ENCODE measurements at regions not wholly inside any gene's neighbourhood (a gene's known extent, or its start where the extent isn't known, plus 50 kb on each side); places are given as distances from the start of the nearest gene placed in this dataset.

DNA sequence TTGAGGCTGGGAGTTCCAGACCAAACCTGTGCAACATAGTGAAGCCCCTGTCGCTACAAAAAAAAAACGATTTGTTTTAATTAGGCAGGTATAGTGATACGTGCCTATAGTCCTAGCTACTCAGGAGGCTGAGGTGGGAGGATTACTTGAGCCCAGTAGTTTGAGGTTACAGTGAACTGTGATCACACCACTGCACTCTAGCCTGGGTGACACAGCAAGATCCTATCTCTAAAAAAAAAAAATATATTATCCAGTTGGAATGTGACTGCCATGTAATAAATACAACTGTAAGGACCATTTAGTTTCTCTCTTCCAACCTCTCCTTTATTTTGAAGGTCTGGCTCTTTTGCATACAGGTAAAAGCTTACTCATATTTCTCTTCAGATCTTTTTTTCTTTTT is 571.5 kb downstream of the UTRN start:
- DNase-seq, result no peak

DNA sequence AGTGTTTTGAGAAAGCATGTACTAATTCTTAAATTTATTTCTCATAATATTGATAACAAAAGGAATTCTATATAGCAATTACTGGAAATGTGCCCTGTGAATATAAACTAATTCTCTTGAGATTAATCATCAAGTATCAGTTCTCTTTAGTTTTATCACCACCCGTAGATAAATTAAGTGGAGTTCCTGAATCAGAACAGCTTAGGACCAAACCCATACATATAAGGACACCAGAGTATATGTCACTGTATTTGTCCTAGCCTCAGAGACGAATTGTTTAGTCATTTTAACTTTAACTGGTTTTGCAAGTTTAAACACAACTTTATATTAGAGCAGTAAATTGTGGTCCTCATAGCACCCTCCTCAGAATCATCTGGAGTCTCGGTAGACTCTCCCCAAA is 572.0 kb downstream of the UTRN start:
- DNase-seq, result no peak

DNA sequence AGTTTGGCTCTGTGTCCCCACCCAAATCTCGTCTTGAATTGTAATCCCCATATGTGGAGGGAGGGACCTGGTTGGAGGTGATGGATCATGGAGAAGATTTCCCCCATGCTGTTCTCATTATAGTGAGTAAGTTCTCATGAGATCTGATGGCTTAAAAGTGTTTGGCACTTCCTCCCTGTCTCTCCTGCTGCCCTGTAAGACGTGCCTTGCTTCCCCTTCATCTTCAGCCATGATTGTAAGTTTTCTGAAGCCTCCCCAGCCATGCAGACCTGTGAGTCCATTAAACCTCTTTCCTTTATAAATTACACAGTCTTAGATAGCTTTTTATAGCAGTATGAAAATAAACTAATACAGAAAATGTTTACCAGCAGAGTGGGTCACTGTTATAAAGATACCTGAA is 577.6 kb downstream of the UTRN start:
- no peak for DNase-seq

DNA sequence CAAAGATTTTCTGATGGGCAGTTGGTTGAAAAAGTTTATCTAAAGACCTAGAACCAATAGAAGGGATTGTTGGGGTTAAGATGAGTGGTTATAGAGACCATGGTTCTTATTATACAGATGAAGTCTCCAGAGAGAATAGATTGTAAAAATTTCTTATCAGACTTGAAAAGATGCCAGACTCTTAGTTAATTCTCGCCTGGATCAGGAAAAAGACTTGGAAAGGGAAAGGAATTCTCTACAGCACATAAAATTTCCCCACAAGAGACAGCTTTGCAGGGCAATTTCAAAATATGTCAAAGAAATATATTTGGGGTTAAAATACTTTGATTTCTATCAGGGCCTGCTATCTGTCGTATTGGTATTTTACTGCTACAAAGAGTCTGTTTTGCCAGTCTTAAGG is 582.6 kb downstream of the UTRN start:
- no peak for DNase-seq

DNA sequence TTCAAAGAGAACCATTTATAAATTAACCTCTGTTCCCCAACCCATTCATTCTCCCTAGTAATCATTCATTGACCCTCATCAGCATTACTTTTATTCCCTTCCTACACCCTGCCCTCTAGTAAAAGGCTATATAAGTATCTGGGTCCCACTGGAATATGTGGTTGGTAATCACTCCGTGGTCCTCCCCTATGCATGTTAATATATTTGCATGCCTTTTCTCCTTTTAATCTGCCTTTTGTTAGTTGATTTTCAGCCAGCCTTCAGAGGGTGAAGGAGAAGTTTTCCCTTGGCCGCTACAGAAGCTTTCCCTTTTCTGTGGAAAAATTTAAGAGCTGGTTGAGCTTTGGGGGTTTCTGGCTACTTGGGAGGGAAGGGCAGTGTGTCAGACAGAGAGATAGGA is 585.6 kb downstream of the UTRN start:
- no peak for DNase-seq

DNA sequence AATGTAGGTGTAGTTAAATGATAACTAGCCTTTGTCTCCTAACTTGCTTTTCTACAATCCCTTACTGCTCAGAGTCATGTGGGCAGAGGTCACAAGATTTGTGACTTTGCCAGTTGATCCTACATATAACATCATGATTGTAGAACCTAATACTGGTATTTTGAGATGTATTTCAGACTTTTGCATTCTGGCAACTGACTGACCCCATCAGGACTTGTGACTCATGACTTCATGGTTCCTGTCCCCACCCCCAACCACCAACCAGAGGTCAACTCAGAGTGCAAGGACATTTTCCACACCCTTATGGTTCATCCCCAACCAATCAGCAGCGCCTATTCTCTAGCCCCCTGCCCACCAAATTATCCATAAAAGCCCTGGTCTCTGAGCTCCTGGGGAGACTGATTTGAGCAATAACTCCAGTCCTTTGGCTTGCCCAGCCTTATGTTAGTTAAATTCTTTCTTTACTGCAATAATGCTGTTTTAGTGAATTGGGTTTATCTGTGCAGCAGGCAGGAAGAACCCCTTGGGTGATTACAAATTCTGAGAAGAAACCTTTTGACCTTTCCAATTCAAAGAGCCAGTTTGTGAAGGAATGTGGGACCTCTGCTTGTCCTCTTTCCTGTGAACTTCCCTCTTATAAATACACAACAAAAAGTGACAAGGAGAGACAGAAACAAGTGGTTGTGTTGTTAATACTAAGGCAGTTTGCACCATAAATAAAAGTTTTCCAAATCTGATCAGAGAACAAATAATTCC is 588.7 kb downstream of the UTRN start:
- no peak for DNase-seq

DNA sequence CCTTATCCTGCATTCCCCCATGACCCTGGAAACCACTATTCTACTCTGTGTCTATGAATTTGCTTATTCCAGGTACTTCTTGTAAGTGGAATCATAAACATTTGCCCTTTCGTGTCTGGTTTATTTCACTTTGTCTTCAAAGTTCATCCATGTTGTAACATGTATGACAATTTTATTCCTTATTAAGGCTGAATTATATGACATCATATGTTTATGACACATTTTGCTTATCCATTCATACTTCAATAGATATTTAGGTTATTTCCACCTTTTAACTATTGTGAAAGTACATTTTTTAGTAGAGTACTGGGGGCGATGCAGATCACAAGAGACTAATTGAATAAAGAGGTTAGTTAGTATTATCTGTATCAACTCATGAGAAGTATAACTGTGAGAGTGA is 591.6 kb downstream of the UTRN start:
- no peak for DNase-seq

DNA sequence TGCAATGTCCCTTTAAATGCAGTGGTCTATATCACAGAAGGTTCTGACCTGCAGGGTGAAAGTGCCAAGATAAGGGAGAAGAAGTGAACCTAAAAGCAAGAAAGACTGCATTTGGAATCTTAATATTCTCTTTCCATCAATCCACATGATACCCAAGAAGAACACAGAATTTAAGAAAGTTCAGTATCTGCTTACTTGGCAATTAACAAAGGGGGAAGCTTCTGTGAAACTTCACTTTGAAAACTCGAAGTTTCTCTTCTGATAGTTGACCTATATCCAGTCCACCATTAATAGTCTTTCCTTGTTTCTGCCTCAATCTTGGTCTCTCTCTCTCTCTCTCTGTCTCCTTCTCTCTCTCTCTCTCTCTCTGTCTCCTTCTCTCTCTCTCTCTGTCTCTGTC is 592.0 kb downstream of the UTRN start:
- DNase-seq, result no peak

DNA sequence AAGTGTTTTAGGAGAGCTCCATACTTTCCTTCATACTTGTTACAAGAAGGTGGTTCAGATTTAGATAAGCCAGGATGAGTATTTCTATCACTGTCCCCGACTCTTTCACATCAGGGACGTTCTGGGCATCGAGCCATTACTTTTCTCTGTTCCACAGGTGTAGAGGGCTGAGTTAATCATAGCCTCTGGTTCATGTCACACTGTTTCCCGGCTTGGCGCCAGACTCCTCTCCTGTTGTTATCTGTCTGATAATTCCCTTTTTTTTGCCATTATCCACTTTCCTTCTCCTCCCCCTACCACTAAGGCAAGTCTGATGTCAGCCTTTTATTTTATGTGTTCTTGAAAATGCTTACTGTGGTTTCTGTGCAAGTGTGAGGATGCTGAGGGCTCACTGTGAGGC is 593.4 kb downstream of the UTRN start:
- no peak for DNase-seq

DNA sequence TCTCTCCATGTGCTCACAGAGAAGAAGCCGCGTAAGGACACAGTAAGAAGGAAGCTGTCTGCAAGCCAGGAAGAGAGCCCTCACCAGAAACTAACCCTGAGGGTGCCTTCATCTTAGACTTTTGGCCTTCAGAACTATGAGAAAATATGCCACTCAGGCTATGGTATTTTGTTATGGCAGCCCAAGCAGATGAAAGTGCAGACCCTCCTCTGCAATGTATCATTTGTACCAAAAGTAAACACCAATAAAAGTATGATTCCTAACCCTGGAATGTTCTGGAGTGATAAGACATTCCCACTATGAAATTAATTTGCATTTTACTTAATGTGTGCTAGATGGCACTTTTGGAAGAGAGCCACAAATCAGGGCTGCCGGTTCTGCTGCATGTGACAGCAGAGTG is 594.3 kb downstream of the UTRN start:
- no peak for DNase-seq

DNA sequence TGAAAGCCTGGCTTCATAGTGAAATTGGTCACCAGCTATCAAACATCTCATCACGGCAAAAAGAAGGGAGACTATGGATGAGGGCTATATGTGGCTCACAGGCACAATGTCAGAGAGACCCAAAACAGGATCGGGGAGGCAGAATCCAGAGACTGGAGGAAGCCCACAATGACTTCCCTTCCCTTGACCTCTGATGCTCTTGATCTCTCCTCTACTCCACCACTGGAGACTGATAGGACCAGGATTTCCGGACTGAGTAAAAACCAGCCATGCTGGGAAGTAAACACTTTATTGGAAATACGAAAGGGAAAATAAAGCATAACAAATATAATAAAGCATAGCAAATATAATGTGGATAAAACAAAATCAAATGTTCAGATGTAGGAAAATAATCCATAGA is 597.3 kb downstream of the UTRN start:
- no peak for DNase-seq

DNA sequence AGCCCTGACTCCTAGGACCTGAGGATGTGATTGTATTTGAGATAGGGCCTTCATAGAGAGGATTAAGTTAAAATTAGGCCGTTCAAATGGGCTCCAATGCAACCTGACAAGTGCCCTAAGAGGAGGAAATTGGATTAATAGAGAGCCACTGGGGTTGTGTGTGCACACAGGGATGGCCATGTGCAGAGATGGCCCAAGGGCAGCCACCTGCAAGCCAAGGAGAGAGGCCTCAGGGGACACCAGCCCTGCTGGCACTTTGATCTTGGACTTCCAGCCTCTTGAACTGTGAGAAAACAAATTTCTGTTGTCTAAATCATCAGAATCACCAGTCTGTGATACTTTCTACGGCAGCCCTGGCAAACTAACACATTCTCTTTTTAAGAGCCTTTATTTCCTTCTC is 598.8 kb downstream of the UTRN start:
- no peak for DNase-seq

DNA sequence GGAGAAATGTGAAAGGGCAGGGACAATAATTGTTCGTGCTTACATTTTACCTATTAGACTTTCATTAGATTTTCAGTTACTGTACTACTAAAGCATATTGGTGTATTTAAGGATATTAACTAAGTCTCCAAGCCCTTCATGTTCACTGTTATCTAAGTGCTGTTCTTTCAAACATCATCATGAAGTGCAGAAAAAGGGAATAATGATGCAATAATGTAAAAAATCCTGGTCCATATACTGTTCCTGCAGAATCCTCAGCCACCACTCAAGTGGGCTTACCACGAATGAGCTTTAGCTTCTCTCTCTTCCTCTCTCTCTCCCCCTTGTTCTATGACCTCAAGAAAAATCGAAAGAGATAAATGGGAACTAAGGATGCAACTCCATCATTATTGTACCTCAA is 600.7 kb downstream of the UTRN start:
- DNase-seq, result no peak

DNA sequence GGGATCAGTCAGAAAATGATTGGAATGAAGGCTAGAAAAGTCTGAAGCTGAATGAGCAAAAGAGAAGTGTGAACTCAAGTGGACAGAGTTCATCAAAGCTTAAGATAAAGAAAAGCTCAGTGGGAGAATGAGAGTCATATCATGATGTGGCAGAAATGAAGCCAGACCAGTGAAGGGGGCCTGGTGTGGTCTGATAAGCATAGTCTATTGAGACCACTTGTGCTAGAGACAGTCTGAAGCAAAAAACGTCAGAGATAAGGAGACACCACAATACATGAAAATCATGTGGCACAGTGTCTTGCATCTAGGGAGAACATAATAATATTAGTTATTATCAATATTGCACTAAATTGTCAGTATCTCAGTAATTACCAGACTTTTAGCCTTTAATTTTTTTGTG is 601.5 kb downstream of the UTRN start:
- DNase-seq, result no peak

DNA sequence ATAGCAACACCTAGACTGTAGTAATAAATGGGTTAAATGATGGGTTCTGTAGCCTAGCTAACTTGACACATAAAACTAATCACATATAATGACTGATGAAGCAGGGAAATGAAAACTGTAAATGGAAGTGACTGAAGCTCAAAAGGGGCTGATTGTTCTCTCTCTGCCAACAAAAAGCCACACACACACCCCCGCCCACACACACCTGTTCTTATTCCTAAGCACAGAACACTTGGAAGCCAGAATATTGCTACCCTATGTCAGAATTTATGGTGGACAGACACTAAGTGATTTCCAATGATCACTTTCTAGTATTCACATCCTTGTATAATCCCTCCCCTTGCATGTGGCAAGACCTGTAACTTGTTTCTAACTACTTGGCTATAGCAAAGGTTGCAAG is 603.5 kb downstream of the UTRN start:
- no peak for DNase-seq

DNA sequence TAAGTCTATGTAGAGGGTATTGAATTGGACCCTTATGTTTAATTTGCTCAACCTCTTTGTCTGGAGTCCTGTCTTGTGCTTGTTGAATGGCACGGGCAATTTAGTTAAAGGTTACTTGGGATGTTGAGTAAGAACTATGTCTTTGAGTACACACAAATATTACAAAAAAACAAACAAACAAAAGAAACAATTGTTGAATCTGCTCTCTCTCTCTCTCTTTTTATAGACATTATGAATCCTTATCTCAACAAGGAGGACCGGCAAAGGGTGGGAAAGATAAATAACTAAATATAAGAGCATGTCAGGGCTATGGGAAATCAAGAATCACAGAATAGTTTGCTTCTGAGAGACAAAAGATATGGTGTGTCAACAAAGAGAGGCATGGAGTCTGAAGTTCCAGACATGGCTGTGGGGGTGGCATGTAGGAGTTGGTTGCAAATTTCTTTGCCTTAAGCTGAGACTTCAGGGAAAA is 608.6 kb downstream of the UTRN start:
- no peak for DNase-seq

DNA sequence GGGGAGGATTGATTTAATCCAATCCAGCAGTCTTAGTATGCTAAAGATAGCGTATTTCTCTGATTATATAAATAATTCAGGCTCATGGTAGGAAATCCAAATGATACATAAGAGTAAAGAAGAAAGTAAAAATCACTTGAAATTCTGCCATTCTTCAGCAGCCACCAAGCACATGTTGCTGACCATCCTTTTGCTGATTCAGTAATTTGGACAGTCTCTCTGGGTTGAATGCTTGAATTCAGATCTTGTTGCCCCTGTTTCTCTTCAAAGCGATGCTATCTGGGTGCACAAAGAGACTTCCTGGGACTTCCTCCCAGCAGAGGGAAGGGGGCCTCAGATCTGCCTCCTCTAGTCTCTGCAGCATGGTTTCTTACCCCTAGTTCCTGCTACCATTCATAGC is 609.1 kb downstream of the UTRN start:
- no peak for DNase-seq

DNA sequence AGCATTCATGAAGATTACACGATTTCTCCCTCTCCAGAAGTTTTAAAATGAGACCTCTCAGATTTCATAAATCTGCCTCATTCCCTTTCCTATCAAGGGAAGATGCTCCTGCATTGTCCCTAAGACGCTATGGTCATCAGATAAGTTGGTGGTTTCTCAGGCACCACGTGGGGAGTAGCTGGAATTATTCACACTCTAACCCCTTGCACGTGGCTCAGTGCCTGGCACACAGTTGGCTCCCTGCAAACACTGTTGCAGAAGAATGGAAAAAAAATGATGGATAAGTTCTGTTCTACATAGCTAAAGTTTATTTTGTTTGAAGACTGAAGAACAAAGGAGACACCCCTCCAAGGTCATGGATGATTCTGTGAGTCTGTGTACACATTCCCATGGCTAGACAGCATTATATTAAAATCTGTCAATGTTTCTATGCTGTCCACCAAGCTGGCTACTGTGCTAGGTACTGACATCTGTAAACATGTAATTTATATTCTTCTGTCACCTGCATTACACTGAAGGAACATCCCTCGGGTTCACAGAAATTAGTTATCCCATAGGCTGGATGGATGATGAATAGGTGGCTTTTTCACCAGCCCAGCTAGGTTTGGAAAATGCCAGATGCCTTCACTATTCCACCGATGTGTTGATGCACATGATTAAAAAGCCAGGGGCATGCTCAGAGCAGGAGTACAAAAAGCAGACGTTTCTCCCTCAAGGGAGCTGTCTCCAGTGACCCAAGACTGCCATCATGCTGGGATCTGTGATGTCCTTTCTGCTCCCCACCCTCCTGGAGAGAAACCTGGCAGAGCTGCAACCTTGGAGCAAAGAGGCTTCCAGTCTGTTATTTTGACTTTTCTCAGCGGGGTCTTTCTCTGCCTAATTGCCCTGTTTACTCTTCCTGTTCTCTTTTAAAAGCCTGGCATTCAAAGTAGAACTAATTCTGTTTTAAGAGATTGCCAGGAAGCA is 610.5 kb downstream of the UTRN start:
- DNase-seq, result no peak

DNA sequence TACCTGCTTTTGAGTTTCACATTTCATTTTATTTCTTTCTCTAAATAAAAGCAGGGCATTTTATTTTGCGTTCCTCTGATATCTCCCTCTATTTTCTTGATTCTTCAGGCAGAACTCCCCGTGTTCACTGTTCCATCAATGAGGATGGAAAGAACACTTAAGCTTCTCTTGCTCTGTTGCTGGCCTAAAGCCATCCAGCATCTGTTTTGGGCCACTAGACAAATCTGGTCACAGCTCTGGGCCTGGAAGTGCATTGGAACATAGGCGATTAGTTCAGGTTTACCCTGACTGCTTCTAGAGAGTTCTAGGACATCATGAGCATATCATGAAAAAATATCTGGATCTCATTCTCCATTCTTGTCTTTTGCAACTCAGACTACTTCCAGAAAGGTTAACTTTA is 611.2 kb downstream of the UTRN start:
- DNase-seq, result no peak

DNA sequence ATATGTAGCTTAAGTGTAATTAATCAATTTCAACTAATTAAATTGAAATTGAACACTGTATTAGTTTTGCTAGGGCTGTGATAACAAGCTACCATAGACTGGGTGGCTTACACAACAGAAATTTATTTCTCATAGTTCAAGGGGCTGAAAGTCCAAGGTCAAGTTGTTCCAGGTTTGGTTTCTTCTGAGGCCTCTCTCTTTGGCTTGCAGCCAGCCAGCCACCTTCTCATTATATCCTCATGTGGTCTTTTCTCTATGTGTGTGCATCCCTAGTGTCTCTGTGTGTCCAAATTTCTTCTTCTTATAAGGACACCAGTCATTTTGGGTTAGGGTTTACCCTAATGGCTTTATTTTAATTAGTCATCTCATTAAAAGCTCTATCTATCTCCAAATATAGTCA is 611.7 kb downstream of the UTRN start:
- DNase-seq, result no peak

DNA sequence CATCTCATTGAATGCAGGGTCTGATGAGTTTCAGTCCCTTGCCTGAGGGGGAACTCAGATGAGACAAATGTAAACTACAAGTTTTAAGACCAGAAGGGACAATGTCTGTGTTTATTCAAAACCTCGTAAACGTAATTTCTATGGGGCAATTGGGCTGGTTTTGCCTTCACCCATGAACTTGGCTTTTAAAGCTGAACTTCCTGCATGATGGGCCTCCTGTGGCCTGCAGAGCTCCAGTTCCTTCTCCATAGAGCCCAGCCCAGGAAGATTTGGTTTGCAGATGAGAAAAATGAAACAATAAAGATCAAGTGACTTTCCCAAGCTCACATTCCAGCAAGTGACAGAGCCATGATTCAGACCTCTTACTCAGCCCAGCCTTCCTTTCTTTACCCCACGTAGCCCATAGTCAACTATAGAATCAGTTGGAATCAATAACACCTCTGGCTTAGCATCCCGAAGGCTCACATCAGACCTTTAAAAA is 612.3 kb downstream of the UTRN start:
- DNase-seq, result no peak

DNA sequence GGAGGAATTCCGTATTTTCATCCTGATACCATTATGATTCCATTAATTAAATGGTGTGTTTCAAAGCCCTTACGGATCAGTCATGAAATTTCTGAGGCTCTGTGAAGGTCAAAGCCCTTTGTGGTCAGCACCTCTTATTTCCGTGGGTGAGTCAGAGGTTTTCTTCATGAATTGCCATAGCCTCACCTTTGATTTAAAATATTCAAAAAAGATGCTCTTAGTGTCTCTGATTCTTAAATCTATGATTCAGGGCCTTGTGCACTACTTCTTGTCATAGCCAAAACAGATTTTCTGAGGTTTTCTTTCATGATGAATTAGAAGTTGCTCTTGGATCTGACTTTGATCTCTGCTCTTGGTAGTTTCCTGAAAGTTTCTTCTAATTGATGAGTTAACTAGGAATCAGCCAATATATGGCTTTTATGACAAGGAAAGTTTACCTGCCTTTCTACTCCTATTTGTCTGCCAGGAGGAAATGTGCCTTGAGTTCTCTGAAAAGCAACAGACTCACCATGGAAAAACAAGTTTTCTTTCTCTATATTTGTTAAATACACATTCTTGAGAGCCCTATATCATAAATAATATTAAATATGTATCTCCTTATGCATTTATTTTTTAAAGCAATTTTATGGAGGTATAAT is 613.0 kb downstream of the UTRN start:
- DNase-seq, result no peak

DNA sequence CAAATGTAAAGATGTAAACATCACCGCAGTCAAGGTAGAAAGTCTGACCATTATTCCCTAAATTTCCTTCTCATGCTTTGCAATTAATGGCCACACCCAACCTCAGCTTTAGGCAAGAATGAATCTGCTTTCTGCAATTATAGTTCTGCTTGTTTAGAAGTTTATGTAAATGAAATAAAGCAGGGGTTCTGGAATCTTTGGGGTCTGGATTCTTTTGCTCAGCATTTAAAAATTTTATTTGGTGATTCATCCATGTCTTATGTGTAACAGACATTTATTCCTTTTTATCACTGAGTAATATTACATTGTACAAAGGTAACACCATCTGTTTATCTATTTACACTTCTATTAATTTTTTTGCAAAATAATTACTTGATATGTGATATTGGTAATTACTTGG is 613.6 kb downstream of the UTRN start:
- no peak for DNase-seq

DNA sequence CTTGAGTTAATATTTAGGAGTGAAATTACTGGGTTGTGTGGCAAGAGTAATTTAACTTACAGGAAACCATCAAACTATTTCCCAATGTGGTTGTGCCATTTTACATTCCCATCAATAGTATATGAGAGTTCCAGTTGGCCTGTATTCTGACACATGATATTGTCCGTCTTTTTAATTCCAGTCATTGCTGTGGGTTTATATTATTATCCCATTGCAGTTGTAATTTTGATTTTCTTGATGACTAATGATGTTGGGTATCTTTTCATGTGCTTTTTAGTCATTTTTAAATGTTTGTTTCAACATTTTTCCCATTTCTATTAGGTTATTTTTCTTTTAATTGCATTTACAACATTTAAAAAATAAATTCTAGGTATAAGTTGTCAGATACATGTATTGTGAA is 614.0 kb downstream of the UTRN start:
- no peak for DNase-seq
